GM12891 (cell line): ENCODE measurements at regions not wholly inside any gene's neighbourhood (a gene's known extent, or its start where the extent isn't known, plus 50 kb on each side); places are given as distances from the start of the nearest gene placed in this dataset.

Experiments used
- PAX5 ChIP-seq: IDR thresholded peaks from 2 replicates; pipeline ENCODE4 v1.6.1; 2011; ENCODE audit warnings: low read length, moderate library complexity, mild to moderate bottlenecking; ENCODE audit not compliant: insufficient read depth, severe bottlenecking
- POLR2A ChIP-seq: IDR thresholded peaks from 2 replicates; pipeline ENCODE4 v1.6.1; 2011; ENCODE audit warnings: low read depth, low read length, control low read depth
- POLR2AphosphoS5 ChIP-seq: IDR thresholded peaks from 2 replicates; pipeline ENCODE4 v1.6.1; 2011; ENCODE audit warnings: low read depth, low read length, control low read depth
- SPI1 ChIP-seq: IDR thresholded peaks from 2 replicates; pipeline ENCODE4 v1.6.1; 2011; ENCODE audit warnings: low read depth, low read length, control low read depth
- TAF1 ChIP-seq: IDR thresholded peaks from 2 replicates; pipeline ENCODE4 v1.6.1; 2011; ENCODE audit warnings: low read depth, low read length, control low read depth

GRCh38 chr13:82993417-82993816 is 888.9 kb downstream of the SLITRK1 start:
- TF ChIP-seq POLR2AphosphoS5, result no peak
- no peak for TF ChIP-seq POLR2A
- TF ChIP-seq TAF1, result no peak
- TF ChIP-seq PAX5, result no peak
- TF ChIP-seq SPI1, result no peak
